Ascending aorta (tissue), 2 donors: ENCODE measurements at regions not wholly inside any gene's neighbourhood (a gene's known extent, or its start where the extent isn't known, plus 50 kb on each side); places are given as distances from the start of the nearest gene placed in this dataset.

Experiments
- DNase-seq, 2 donors: peaks; one replicate each; pipeline ENCODE4 v3.0.0-alpha.2; 2019; ENCODE audit warnings: low spot score in 2 of 2
- H3K27ac ChIP-seq, 2 donors: fragments of 200-600 bp; sonication (generic); one replicate each; pipeline ENCODE4 v1.5.1; 2016 to 2017; ENCODE audit warnings: mild to moderate bottlenecking in 1 of 2
- H3K27me3 ChIP-seq: fragments of 200-600 bp; sonication (generic); one replicate; pipeline ENCODE4 v1.5.1; 2017
- H3K36me3 ChIP-seq, 2 donors: fragments of 200-600 bp; sonication (generic); one replicate each; pipeline ENCODE4 v1.5.1; 2016
- H3K4me1 ChIP-seq, 2 donors: fragments of 200-600 bp; sonication (generic); one replicate each; pipeline ENCODE4 v1.5.1; 2016 to 2017; ENCODE audit warnings: mild to moderate bottlenecking in 1 of 2
- H3K4me3 ChIP-seq, 2 donors: fragments of 200-600 bp; sonication (generic); one replicate each; pipeline ENCODE4 v1.5.1; 2016 to 2017; ENCODE audit warnings: mild to moderate bottlenecking in 1 of 2
- H3K9me3 ChIP-seq, 2 donors: fragments of 200-600 bp; sonication (generic); one replicate each; pipeline ENCODE4 v1.5.1; 2016
- intact Hi-C: fragments of 100-400 bp; cut with DNase I; formaldehyde crosslinking; loops from one replicate; pipeline ENCODE4 v1.15.1; 2023
- TF ChIP-seq, protein P1 (sequence below), 3 experiments: fragments of 200-600 bp in 2 of 3; fragments of 450-650 bp in 1 of 3; sonication (generic) in 2 of 3; IDR thresholded peaks; one replicate each; pipeline ENCODE4 v1.5.1; 2016 to 2019; ENCODE audit warnings: antibody characterized with exemption in 3 of 3, mild to moderate bottlenecking in 1 of 3, moderate library complexity in 1 of 3

DNA sequence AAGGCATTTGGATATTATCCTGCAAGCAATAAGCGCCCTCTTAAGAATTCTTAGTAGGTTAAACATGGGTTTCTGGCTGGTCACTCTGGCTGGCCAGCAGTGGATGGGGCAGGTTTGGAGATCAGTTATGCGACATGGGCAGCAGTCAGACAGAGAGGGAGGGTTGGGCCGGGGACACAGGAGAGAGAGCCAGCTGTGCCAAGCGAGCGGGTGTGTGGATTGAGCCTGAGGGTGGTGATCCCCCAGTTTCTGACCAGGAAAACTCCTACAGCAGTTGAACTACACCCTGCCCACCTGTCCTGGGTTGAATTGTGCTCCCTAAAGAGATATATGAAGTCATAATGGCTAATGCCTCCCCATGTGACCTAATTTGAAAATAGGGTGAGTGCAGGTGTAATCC lies 671.2 kb downstream of the TBC1D22A start:
- no peak for DNase-seq

DNA sequence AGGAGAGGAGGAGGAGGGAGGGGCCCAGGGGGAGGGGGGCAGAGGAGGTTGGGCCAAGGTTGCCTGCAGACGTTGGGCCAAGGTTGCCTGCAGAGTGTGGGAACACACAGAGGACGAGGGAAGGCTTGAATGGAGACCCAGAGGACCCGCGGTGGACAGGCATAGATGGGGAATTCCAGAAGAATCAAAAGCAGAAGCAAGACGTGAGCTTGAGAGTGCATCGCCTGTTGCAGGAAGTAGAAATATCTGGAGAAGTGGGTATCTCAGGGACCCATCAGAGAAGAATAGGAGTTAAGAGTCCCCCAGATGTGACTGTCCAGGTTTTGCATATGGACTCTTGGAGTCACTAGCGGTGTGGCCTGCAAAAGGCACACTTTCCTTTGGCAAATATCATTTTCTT lies 670.2 kb downstream of the TBC1D22A start:
- TF ChIP-seq, protein P1, sequence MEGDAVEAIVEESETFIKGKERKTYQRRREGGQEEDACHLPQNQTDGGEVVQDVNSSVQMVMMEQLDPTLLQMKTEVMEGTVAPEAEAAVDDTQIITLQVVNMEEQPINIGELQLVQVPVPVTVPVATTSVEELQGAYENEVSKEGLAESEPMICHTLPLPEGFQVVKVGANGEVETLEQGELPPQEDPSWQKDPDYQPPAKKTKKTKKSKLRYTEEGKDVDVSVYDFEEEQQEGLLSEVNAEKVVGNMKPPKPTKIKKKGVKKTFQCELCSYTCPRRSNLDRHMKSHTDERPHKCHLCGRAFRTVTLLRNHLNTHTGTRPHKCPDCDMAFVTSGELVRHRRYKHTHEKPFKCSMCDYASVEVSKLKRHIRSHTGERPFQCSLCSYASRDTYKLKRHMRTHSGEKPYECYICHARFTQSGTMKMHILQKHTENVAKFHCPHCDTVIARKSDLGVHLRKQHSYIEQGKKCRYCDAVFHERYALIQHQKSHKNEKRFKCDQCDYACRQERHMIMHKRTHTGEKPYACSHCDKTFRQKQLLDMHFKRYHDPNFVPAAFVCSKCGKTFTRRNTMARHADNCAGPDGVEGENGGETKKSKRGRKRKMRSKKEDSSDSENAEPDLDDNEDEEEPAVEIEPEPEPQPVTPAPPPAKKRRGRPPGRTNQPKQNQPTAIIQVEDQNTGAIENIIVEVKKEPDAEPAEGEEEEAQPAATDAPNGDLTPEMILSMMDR (IDR thresholded peaks at IDR 0.05), result no peak
- Histone ChIP-seq H3K9me3 (no peaks in the 10 kb centered on the region), H3K36me3 (no peaks in the 10 kb centered on the region), H3K27me3 (no peaks in the 10 kb centered on the region), H3K27ac (no peak overlapping the region), H3K4me1 (no peaks in the 10 kb centered on the region), H3K4me3 (no peak overlapping the region)
- peak in 1 of 2 donors; percentile 38 for DNase-seq
- intact Hi-C loops, result no loop called here

More for the DNA sequence above, 671.2 kb downstream of the TBC1D22A start:
- intact Hi-C loops, result no loop called here
- Histone ChIP-seq H3K36me3 (no peaks in the 10 kb centered on the region), H3K27ac (no peak overlapping the region), H3K4me3 (no peak overlapping the region), H3K4me1 (no peaks in the 10 kb centered on the region), H3K27me3 (no peaks in the 10 kb centered on the region), H3K9me3 (no peaks in the 10 kb centered on the region)
- TF ChIP-seq, protein P1 (IDR thresholded peaks at IDR 0.05), result no peak

DNA sequence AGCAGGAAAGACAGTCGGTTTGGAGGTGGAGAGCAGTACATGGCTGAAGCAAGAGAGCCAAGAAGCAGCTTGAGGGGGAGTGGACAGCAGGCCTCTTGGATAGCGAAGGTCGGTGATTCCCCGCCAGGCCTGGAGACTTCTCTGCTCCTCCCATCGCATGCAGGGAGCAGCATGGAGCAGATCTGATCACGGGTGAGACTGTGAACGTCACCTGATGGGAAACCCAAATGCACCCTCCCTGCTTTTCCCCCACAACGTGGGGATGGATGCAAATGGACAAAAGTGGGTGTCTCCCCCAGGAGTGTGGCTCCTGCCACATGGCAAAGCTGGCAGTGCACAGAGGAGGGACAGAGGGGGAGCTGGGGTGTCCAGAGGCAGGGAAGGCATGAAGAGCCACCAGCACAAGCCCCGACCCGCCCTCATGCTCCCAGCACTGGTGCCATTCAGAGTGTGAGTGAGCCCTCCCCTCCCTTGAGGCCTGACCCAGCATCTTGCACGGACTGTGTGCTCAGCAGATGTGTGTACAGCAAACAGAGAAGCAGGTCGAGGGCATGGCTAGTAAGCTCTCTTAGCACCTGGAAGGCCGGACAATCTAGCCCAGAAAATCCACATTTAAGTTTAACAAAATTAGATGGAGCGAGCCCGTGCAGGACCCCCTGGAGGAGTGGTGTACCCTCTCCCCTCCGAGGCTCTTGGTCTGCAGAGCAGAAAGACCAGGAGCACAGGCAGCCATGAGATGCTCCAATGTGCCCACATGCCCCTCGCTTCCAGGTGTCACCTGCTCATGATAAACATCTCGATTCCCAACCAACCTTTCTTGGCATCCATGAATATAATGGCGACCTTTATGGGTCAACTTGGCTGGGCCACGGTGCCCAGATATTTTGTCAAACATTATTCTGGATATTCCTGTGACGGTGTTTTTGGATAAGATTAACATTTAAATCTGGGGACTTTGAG lies 661.7 kb downstream of the TBC1D22A start:
- H3K4me3 ChIP-seq, result no peak overlapping the region
- no peaks in the 10 kb centered on the region for H3K36me3 ChIP-seq
- no peaks in the 10 kb centered on the region for H3K4me1 ChIP-seq
- H3K27me3 ChIP-seq, result no peaks in the 10 kb centered on the region
- H3K9me3 ChIP-seq, result no peaks in the 10 kb centered on the region
- H3K27ac ChIP-seq, result no peak overlapping the region
- peak in 1 of 2 donors; percentile 61 for DNase-seq
- intact Hi-C loops, result no loop called here
- TF ChIP-seq, protein P1 (IDR thresholded peaks at IDR 0.05), result no peak

GRCh38 chr22:47423266-47423665 lies 660.8 kb downstream of the TBC1D22A start:
- no peak overlapping the region for H3K27ac ChIP-seq
- H3K4me3 ChIP-seq, result no peak overlapping the region
- H3K27me3 ChIP-seq, result no peaks in the 10 kb centered on the region
- intact Hi-C loops, result no loop called here
- H3K9me3 ChIP-seq, result no peaks in the 10 kb centered on the region
- peak in 1 of 2 donors; percentile 33 for DNase-seq
- no peaks in the 10 kb centered on the region for H3K36me3 ChIP-seq
- TF ChIP-seq, protein P1 (IDR thresholded peaks at IDR 0.05), result no peak
- H3K4me1 ChIP-seq, result no peaks in the 10 kb centered on the region

GRCh38 chr22:47422736-47423135 lies 660.3 kb downstream of the TBC1D22A start:
- Histone ChIP-seq H3K27me3 (no peaks in the 10 kb centered on the region), H3K4me3 (no peak overlapping the region), H3K9me3 (no peaks in the 10 kb centered on the region), H3K4me1 (no peaks in the 10 kb centered on the region), H3K27ac (no peak overlapping the region), H3K36me3 (no peaks in the 10 kb centered on the region)
- peak in 1 of 2 donors; percentile 16 for DNase-seq
- TF ChIP-seq, protein P1 (IDR thresholded peaks at IDR 0.05), result no peak
- intact Hi-C loops, result no loop called here
